MM.1S (cell line): ENCODE measurements at regions not wholly inside any gene's neighbourhood (a gene's known extent, or its start where the extent isn't known, plus 50 kb on each side); places are given as distances from the start of the nearest gene placed in this dataset.

Experiments used
- EZH2 ChIP-seq: fragments of 300-600 bp; sonication (generic); optimal IDR thresholded peaks from 2 replicates; pipeline ENCODE3; 2017; ENCODE audit warnings: low read depth, mild to moderate bottlenecking, antibody characterized with exemption, low read length, mixed read lengths
- EZH2phosphoT487 ChIP-seq: fragments of 300-600 bp; sonication (generic); IDR thresholded peaks from 2 replicates; pipeline ENCODE4 v1.6.1; 2018; ENCODE audit warnings: antibody characterized with exemption, low read length
- TF ChIP-seq, protein P1 (sequence below): fragments of 300-600 bp; sonication (generic); IDR thresholded peaks from 2 replicates; pipeline ENCODE4 v1.5.1; 2016; ENCODE audit warnings: antibody characterized with exemption, low read length, mixed read lengths

DNA sequence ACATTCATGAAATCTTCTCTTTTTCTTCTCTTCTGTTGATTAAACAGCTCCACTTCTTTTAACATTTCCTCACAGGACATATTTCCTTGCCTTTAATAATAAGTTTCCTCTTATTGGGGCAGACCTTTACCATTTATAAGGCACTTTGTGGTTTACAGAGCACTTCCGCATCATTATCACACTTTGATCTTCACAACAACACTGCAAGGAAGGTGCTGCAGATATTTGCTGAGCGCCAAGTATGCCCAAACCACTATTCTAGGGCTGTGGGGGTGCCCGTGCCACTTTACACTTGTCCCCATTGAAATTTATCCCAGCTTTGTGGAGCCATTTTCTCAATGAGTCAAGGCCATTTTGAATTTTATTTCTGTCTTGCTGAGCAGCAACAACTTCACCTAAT, 246.6 kb downstream of the SS18 start:
- no peak for TF ChIP-seq EZH2
- TF ChIP-seq, protein P1, sequence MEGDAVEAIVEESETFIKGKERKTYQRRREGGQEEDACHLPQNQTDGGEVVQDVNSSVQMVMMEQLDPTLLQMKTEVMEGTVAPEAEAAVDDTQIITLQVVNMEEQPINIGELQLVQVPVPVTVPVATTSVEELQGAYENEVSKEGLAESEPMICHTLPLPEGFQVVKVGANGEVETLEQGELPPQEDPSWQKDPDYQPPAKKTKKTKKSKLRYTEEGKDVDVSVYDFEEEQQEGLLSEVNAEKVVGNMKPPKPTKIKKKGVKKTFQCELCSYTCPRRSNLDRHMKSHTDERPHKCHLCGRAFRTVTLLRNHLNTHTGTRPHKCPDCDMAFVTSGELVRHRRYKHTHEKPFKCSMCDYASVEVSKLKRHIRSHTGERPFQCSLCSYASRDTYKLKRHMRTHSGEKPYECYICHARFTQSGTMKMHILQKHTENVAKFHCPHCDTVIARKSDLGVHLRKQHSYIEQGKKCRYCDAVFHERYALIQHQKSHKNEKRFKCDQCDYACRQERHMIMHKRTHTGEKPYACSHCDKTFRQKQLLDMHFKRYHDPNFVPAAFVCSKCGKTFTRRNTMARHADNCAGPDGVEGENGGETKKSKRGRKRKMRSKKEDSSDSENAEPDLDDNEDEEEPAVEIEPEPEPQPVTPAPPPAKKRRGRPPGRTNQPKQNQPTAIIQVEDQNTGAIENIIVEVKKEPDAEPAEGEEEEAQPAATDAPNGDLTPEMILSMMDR, result no peak
- no peak for TF ChIP-seq EZH2phosphoT487
